ENCODE measurements at regions not wholly inside any gene's neighbourhood (a gene's known extent, or its start where the extent isn't known, plus 50 kb on each side); places are given as distances from the start of the nearest gene placed in this dataset.

DNA sequence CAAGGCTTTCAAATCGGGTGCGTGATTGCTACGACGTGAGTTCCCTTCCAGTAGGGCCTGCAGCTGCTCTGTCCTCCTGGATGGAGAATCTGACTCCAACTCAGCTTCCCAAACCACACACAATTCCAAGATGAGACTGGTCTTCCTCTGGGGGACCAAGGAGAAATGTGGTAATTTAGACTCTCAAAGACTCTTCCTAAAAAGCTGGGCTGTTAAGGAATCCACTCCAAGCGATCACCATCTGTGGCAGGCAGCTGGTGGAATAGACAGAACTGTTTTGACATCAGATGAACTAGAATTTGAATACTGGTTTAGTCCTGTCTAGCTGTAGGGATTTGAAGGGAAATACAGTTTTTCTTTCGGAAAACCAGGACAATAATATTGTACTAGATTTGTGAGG, 130.7 kb upstream of the KLF4 start:
- TF ChIP-seq, protein P1, sequence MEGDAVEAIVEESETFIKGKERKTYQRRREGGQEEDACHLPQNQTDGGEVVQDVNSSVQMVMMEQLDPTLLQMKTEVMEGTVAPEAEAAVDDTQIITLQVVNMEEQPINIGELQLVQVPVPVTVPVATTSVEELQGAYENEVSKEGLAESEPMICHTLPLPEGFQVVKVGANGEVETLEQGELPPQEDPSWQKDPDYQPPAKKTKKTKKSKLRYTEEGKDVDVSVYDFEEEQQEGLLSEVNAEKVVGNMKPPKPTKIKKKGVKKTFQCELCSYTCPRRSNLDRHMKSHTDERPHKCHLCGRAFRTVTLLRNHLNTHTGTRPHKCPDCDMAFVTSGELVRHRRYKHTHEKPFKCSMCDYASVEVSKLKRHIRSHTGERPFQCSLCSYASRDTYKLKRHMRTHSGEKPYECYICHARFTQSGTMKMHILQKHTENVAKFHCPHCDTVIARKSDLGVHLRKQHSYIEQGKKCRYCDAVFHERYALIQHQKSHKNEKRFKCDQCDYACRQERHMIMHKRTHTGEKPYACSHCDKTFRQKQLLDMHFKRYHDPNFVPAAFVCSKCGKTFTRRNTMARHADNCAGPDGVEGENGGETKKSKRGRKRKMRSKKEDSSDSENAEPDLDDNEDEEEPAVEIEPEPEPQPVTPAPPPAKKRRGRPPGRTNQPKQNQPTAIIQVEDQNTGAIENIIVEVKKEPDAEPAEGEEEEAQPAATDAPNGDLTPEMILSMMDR (IDR thresholded peaks at IDR 0.05; ENCODE audit: low read depth, low read length, poor library complexity, severe bottlenecking): no peak
- no peak for TF ChIP-seq EZH2phosphoT487 (IDR thresholded peaks at IDR 0.05; ENCODE audit: borderline replicate concordance, low read length)
